ENCODE measurements at regions not wholly inside any gene's neighbourhood (a gene's known extent, or its start where the extent isn't known, plus 50 kb on each side); places are given as distances from the start of the nearest gene placed in this dataset.

GRCh38 chr2:83991992-83992391 lies 467.1 kb downstream of the SUCLG1 start (continued):
- TF ChIP-seq, protein P1, sequence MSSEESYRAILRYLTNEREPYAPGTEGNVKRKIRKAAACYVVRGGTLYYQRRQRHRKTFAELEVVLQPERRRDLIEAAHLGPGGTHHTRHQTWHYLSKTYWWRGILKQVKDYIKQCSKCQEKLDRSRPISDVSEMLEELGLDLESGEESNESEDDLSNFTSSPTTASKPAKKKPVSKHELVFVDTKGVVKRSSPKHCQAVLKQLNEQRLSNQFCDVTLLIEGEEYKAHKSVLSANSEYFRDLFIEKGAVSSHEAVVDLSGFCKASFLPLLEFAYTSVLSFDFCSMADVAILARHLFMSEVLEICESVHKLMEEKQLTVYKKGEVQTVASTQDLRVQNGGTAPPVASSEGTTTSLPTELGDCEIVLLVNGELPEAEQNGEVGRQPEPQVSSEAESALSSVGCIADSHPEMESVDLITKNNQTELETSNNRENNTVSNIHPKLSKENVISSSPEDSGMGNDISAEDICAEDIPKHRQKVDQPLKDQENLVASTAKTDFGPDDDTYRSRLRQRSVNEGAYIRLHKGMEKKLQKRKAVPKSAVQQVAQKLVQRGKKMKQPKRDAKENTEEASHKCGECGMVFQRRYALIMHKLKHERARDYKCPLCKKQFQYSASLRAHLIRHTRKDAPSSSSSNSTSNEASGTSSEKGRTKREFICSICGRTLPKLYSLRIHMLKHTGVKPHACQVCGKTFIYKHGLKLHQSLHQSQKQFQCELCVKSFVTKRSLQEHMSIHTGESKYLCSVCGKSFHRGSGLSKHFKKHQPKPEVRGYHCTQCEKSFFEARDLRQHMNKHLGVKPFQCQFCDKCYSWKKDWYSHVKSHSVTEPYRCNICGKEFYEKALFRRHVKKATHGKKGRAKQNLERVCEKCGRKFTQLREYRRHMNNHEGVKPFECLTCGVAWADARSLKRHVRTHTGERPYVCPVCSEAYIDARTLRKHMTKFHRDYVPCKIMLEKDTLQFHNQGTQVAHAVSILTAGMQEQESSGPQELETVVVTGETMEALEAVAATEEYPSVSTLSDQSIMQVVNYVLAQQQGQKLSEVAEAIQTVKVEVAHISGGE (CRISPR knock-in tag; IDR thresholded peaks at IDR 0.05): no peak
- no peak for TF ChIP-seq PKNOX1 (IDR thresholded peaks at IDR 0.05)
- no peak for TF ChIP-seq MXI1 (IDR thresholded peaks at IDR 0.05; ENCODE audit: low read depth, low read length)

- Histone ChIP-seq H3K9ac (ENCODE audit: control insufficient read depth, insufficient read depth, low read length) (no peak overlapping the region), H3K4me1 (ENCODE audit: control insufficient read depth, insufficient read depth, low read length) (no peaks in the 10 kb centered on the region), H3K79me2 (ENCODE audit: control insufficient read depth, insufficient read depth, low read length) (no peaks in the 10 kb centered on the region), H3K4me3 (no peak overlapping the region), H3K4me2 (ENCODE audit: control insufficient read depth, insufficient read depth) (no peak overlapping the region), H2AFZ (ENCODE audit: control insufficient read depth, low read depth, low read length) (no peak overlapping the region), H3K27ac (ENCODE audit: control insufficient read depth, insufficient read depth) (no peak overlapping the region), H4K20me1 (ENCODE audit: control insufficient read depth, insufficient read depth) (no peaks in the 10 kb centered on the region), H3K36me3 (ENCODE audit: control insufficient read depth in 2 of 2, insufficient read depth in 2 of 2, low read length in 1 of 2) (no peaks in the 10 kb centered on the region), H3K9me3 (replicated peaks; ENCODE audit: control insufficient read depth, insufficient read depth, low read length) (no peaks in the 10 kb centered on the region), H3K27me3 (replicated peaks in 1 of 2; ENCODE audit: control insufficient read depth in 2 of 2, insufficient read depth in 2 of 2, low read length in 1 of 2) (no peaks in the 10 kb centered on the region)
- in situ Hi-C loops (cut with MboI) (no loop called here), intact Hi-C loops (cut with micrococcal nuclease; ENCODE audit: unreplicated experiment) (no loop called here)
- ATAC-seq: no peak
- ChIA-PET CTCF (interaction anchor here (1.4 kb wide), 1 partner anchor 9 kb away, joined by 4 read pairs; no protein-coding TSS in a partner anchor), RAD21 (ENCODE audit: unreplicated experiment) (no interaction called here), POLR2A (no interaction called here), SMC1A (ENCODE audit: uncharacterized antibody, unreplicated experiment) (interaction anchor here (2.9 kb wide), 1 partner anchor 9 kb away, joined by 9 read pairs; no protein-coding TSS in a partner anchor)
- no peak for DNase-seq (ENCODE audit: low read depth, low spot score)
- FAIRE-seq: no peak
- no TSS peak for BruUV-seq (replicated peaks)
- 0% methylated on average over 1 of the region's 1 CpG for WGBS (ENCODE audit: insufficient coverage, insufficient replicate concordance, low lambda C conversion rate, missing lambda C conversion rate)
- TF ChIP-seq SUZ12 (IDR thresholded peaks at IDR 0.05; ENCODE audit: unreplicated experiment) (no peak), HDAC6 (IDR thresholded peaks at IDR 0.05; ENCODE audit: unreplicated experiment) (no peak), SPI1 (IDR thresholded peaks at IDR 0.05; ENCODE audit: borderline replicate concordance, insufficient read depth, low read depth, low read length) (no peak), MTA3 (IDR thresholded peaks at IDR 0.05; ENCODE audit: borderline replicate concordance, low read length) (no peak), SP1 (IDR thresholded peaks at IDR 0.05; ENCODE audit: low read depth, low read length) (no peak), SMC3 (IDR thresholded peaks at IDR 0.05; ENCODE audit: borderline replicate concordance, low read length) (no peak), SIN3A (IDR thresholded peaks at IDR 0.05; ENCODE audit: low read depth, low read length) (no peak), CREM (IDR thresholded peaks at IDR 0.05; ENCODE audit: low read depth) (no peak), IKZF2 (IDR thresholded peaks at IDR 0.05) (no peak), NR2F1 (conservative IDR thresholded peaks at IDR 0.05) (no peak), HCFC1 (IDR thresholded peaks at IDR 0.05; ENCODE audit: low read length) (no peak)
- TF ChIP-seq, protein P2, sequence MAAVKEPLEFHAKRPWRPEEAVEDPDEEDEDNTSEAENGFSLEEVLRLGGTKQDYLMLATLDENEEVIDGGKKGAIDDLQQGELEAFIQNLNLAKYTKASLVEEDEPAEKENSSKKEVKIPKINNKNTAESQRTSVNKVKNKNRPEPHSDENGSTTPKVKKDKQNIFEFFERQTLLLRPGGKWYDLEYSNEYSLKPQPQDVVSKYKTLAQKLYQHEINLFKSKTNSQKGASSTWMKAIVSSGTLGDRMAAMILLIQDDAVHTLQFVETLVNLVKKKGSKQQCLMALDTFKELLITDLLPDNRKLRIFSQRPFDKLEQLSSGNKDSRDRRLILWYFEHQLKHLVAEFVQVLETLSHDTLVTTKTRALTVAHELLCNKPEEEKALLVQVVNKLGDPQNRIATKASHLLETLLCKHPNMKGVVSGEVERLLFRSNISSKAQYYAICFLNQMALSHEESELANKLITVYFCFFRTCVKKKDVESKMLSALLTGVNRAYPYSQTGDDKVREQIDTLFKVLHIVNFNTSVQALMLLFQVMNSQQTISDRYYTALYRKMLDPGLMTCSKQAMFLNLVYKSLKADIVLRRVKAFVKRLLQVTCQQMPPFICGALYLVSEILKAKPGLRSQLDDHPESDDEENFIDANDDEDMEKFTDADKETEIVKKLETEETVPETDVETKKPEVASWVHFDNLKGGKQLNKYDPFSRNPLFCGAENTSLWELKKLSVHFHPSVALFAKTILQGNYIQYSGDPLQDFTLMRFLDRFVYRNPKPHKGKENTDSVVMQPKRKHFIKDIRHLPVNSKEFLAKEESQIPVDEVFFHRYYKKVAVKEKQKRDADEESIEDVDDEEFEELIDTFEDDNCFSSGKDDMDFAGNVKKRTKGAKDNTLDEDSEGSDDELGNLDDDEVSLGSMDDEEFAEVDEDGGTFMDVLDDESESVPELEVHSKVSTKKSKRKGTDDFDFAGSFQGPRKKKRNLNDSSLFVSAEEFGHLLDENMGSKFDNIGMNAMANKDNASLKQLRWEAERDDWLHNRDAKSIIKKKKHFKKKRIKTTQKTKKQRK (IDR thresholded peaks at IDR 0.05; ENCODE audit: low read depth, low read length): no peak
- TF ChIP-seq, protein P3, sequence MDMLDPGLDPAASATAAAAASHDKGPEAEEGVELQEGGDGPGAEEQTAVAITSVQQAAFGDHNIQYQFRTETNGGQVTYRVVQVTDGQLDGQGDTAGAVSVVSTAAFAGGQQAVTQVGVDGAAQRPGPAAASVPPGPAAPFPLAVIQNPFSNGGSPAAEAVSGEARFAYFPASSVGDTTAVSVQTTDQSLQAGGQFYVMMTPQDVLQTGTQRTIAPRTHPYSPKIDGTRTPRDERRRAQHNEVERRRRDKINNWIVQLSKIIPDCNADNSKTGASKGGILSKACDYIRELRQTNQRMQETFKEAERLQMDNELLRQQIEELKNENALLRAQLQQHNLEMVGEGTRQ (IDR thresholded peaks at IDR 0.05; ENCODE audit: borderline replicate concordance, low read depth, low read length): no peak
Measured at GRCh38 chr2:83990636-83991035, 468.4 kb downstream of the SUCLG1 start.
